Gastrocnemius medialis (tissue), 4 donors: ENCODE measurements at regions not wholly inside any gene's neighbourhood (a gene's known extent, or its start where the extent isn't known, plus 50 kb on each side); places are given as distances from the start of the nearest gene placed in this dataset.

Source experiments
- ATAC-seq, 2 donors: fragments of 150-250 bp; one replicate each; pipeline ENCODE4 v1.9.1; 2016
- DNase-seq, 2 donors: peaks; one replicate each; pipeline ENCODE4 v3.0.0-alpha.2; 2019
- H3K27ac ChIP-seq, 4 donors: fragments of 200-600 bp; sonication (generic); 1 replicate in 1 of 4; 2 replicates in 3 of 4; pipeline ENCODE4 v1.5.1; 2016 to 2018; ENCODE audit warnings: mild to moderate bottlenecking in 2 of 4, moderate library complexity in 1 of 4
- H3K27me3 ChIP-seq, 3 donors: fragments of 200-600 bp; sonication (generic) in 2 of 3; 1 replicate in 1 of 3; 2 replicates in 2 of 3; pipeline versions ENCODE4 v1.5.1 to v1.6.0; 2016 to 2019; ENCODE audit warnings: mild to moderate bottlenecking in 1 of 3, moderate library complexity in 1 of 3
- H3K36me3 ChIP-seq, 2 donors: fragments of 200-600 bp; sonication (generic) in 1 of 2; one replicate each; pipeline ENCODE4 v1.5.1; 2017 to 2018
- H3K4me1 ChIP-seq, 2 donors: fragments of 200-600 bp; sonication (generic) in 1 of 2; one replicate each; pipeline ENCODE4 v1.5.1; 2016 to 2017; ENCODE audit warnings: mild to moderate bottlenecking in 2 of 2
- H3K4me3 ChIP-seq, 4 donors: fragments of 200-600 bp; sonication (generic) in 3 of 4; 1 replicate in 1 of 4; 2 replicates in 3 of 4; pipeline ENCODE4 v1.5.1; 2016 to 2019; ENCODE audit warnings: mild to moderate bottlenecking in 2 of 4
- H3K9me3 ChIP-seq, 3 donors: fragments of 200-600 bp; sonication (generic) in 2 of 3; 1 replicate in 1 of 3; 2 replicates in 2 of 3; pipeline ENCODE4 v1.5.1; 2016 to 2019
- CTCF ChIP-seq, 5 experiments: fragments of 450-650 bp in 3 of 5; fragments of 200-600 bp in 2 of 5; sonication (generic) in 2 of 5; IDR thresholded peaks in 4 of 5; conservative IDR thresholded peaks in 1 of 5; 1 replicate in 4 of 5; 2 replicates in 1 of 5; pipeline ENCODE4 v1.5.1; 2016 to 2019; ENCODE audit warnings: antibody characterized with exemption in 5 of 5, mild to moderate bottlenecking in 3 of 5, moderate library complexity in 3 of 5
- POLR2A ChIP-seq, 2 donors: fragments of 450-650 bp; IDR thresholded peaks; one replicate each; pipeline ENCODE4 v1.6.1; 2017; ENCODE audit warnings: antibody characterized with exemption in 2 of 2, mild to moderate bottlenecking in 2 of 2, moderate library complexity in 2 of 2
- in situ Hi-C, 4 donors: fragments of 200-750 bp; cut with MboI; loops; one replicate each; pipeline versions ENCODE4 v1.15.0 to v1.8.0; 2017; ENCODE audit warnings: low sequenced_read_pairs in 4 of 4
- intact Hi-C: fragments of 100-400 bp; cut with DNase I; formaldehyde crosslinking; loops from one replicate; pipeline ENCODE4 v1.15.1; 2023; ENCODE audit warnings: low total_unique reads

- no peak overlapping the region for H3K4me3 ChIP-seq
- H3K36me3 ChIP-seq: no peaks in the 10 kb centered on the region
- DNase-seq: peak; percentile 50 to 72
- H3K27ac ChIP-seq: no peak overlapping the region
- no peaks in the 10 kb centered on the region for H3K27me3 ChIP-seq
- H3K9me3 ChIP-seq: no peaks in the 10 kb centered on the region
- H3K4me1 ChIP-seq: no peaks in the 10 kb centered on the region
- in situ Hi-C loops (loop anchor here in 3 of 4 donors (10.0 to 25.0 kb wide), 2 partner anchors 188 to 205 kb away; no protein-coding TSS in a partner anchor), intact Hi-C loops (loop anchor here (5.0 to 10.0 kb wide), 2 partner anchors 235 to 298 kb away; partner anchors contain the start of gene EIF1AX)
- peak; percentile 76 to 95 for ATAC-seq
- TF ChIP-seq POLR2A (IDR thresholded peaks at IDR 0.05) (no peak), CTCF (IDR thresholded peaks at IDR 0.05 in 4 of 5, conservative IDR thresholded peaks at IDR 0.05 in 1 of 5) (peak; percentile 42 to 72 (median 68))
Observed at GRCh38 chrX:20442597-20442996, 175.9 kb upstream of the RPS6KA3 start.

GRCh38 chrX:20441123-20441522, 174.4 kb upstream of the RPS6KA3 start:
- TF ChIP-seq POLR2A (IDR thresholded peaks at IDR 0.05): no peak
- TF ChIP-seq CTCF (IDR thresholded peaks at IDR 0.05 in 4 of 5, conservative IDR thresholded peaks at IDR 0.05 in 1 of 5): no peak
- in situ Hi-C loops (loop anchor here in 3 of 4 donors (10.0 to 25.0 kb wide), 2 partner anchors 186 to 204 kb away; no protein-coding TSS in a partner anchor), intact Hi-C loops (loop anchor here (5.0 to 10.0 kb wide), 2 partner anchors 234 to 296 kb away; partner anchors contain the start of gene EIF1AX)
- DNase-seq (no peak), ATAC-seq (no peak)
- Histone ChIP-seq H3K4me3 (no peak overlapping the region), H3K27ac (no peak overlapping the region), H3K9me3 (no peaks in the 10 kb centered on the region), H3K27me3 (no peaks in the 10 kb centered on the region), H3K4me1 (no peaks in the 10 kb centered on the region), H3K36me3 (no peaks in the 10 kb centered on the region)

DNA sequence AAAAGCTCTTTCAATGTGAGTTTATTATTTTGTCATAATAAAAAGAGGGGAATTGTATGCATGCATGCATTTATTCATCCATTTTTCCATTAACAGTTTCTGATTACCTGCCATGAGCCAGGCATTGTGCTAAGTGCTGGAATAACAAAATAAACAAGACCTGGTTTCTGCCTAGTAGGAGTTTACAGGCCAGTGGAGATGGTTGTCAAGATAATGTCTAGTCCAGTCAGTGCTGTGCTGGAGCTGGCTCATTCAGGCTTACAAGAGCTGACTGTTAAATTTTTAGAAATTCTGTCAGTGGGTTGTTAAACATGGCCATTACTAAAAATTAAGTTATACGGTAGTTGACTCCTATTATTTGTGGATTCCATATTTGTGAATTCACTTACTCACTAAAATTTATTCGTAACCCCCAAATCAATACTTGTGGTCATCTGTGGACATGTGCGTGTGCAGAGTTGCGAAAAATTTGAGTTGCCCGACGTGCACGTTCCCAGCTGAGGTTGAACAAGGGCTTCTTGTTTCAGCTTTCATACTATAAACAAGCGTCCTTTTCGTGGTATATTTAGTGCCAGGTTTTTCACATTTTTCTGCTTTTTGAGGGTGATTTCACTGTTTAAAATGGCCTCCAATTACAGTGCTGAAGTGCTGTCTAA, 172.3 kb upstream of the RPS6KA3 start:
- in situ Hi-C loops (loop anchor here in 2 of 4 donors (25.0 kb wide), 1 partner anchor 202 kb away; no protein-coding TSS in a partner anchor), intact Hi-C loops (no loop called here)
- Histone ChIP-seq H3K4me3 (no peak overlapping the region), H3K36me3 (no peaks in the 10 kb centered on the region), H3K9me3 (no peaks in the 10 kb centered on the region), H3K4me1 (no peaks in the 10 kb centered on the region), H3K27me3 (no peaks in the 10 kb centered on the region), H3K27ac (no peak overlapping the region)
- ATAC-seq: no peak
- no peak for DNase-seq
- TF ChIP-seq CTCF (IDR thresholded peaks at IDR 0.05 in 4 of 5, conservative IDR thresholded peaks at IDR 0.05 in 1 of 5) (no peak), POLR2A (IDR thresholded peaks at IDR 0.05) (no peak)

GRCh38 chrX:20437683-20438082, 171.0 kb upstream of the RPS6KA3 start:
- ATAC-seq (no peak), DNase-seq (no peak)
- Histone ChIP-seq H3K4me3 (no peak overlapping the region), H3K4me1 (no peaks in the 10 kb centered on the region), H3K36me3 (no peaks in the 10 kb centered on the region), H3K27me3 (no peaks in the 10 kb centered on the region), H3K9me3 (no peaks in the 10 kb centered on the region), H3K27ac (no peak overlapping the region)
- intact Hi-C loops (no loop called here), in situ Hi-C loops (loop anchor here in 2 of 4 donors (25.0 kb wide), 1 partner anchor 200 kb away; no protein-coding TSS in a partner anchor)
- no peak for TF ChIP-seq CTCF (IDR thresholded peaks at IDR 0.05 in 4 of 5, conservative IDR thresholded peaks at IDR 0.05 in 1 of 5)
- TF ChIP-seq POLR2A (IDR thresholded peaks at IDR 0.05): no peak
